ENCODE measurements at regions not wholly inside any gene's neighbourhood (a gene's known extent, or its start where the extent isn't known, plus 50 kb on each side); places are given as distances from the start of the nearest gene placed in this dataset.

DNA sequence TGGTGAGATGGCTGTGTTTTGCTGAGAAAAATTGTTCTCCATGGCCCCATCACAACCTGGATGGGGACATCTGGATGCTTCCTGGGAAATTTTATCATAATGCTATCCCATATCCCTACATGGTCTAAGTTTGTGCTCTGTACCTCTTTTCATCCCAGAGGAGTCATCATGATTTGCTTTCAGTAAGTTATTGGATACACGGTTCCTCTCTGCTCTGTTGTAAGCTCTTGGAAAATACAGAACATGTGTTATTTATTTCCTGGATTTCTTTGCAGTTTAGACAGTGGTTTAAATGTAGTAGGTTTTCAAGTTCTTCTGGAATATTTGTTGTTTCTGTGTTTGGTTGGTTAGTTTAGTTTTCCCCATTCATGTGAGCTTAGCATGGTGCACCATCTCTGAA, 129.2 kb upstream of the ECI2 start:
- TF ChIP-seq CTCF (IDR thresholded peaks at IDR 0.05) = no peak
- Mint-ChIP-seq H3K27me3 (ENCODE audit: low read depth) (peaks cover 3% of the 10 kb centered on the region), H3K36me3 (ENCODE audit: low read depth) (peaks cover 6% of the 10 kb centered on the region), H3K9me3 (ENCODE audit: low read depth) (peaks cover 14% of the 10 kb centered on the region), H3K4me3 (ENCODE audit: unreplicated experiment) (no peak overlapping the region), H3K4me1 (ENCODE audit: low read depth) (no peaks in the 10 kb centered on the region), H3K27ac (ENCODE audit: unreplicated experiment) (no peak overlapping the region)
- DNase-seq (ENCODE audit: low spot score) = no peak

DNA sequence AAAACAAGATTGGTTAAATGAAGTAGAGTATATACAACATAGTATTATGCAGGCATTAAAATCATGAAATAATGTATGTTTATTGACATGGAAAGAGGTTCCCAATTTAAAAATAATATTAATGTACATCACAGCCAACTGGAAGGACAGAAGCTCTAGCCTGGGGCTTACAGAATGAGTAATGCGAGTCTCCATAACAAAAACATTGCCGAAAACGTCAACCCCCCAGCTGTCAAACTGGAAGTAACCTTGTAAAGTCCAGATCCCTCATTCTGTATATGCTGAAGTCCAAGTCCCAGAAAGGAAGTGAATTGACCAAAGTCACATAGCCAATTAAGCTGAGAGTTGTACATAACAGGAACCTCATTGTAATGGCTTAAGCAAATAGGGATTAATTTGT, 128.7 kb upstream of the ECI2 start:
- DNase-seq (ENCODE audit: low spot score) = no peak
- Mint-ChIP-seq H3K4me1 (ENCODE audit: low read depth) (no peaks in the 10 kb centered on the region), H3K27me3 (ENCODE audit: low read depth) (peaks cover 3% of the 10 kb centered on the region), H3K9me3 (ENCODE audit: low read depth) (peaks cover 14% of the 10 kb centered on the region), H3K27ac (ENCODE audit: unreplicated experiment) (no peak overlapping the region), H3K4me3 (ENCODE audit: unreplicated experiment) (no peak overlapping the region), H3K36me3 (ENCODE audit: low read depth) (peaks cover 6% of the 10 kb centered on the region)
- TF ChIP-seq CTCF (IDR thresholded peaks at IDR 0.05) = no peak

- H3K4me1 Mint-ChIP-seq (ENCODE audit: low read depth) = no peaks in the 10 kb centered on the region
- peaks cover 7% of the 10 kb centered on the region for H3K9me3 Mint-ChIP-seq (ENCODE audit: low read depth)
- H3K4me3 Mint-ChIP-seq (ENCODE audit: unreplicated experiment) = no peak overlapping the region
- H3K36me3 Mint-ChIP-seq (ENCODE audit: low read depth) = peaks cover 5% of the 10 kb centered on the region
- no peak overlapping the region for H3K27ac Mint-ChIP-seq (ENCODE audit: unreplicated experiment)
- TF ChIP-seq CTCF (IDR thresholded peaks at IDR 0.05) = no peak
- peaks cover 3% of the 10 kb centered on the region for H3K27me3 Mint-ChIP-seq (ENCODE audit: low read depth)
- no peak for DNase-seq (ENCODE audit: low spot score)
Measured at GRCh38 chr6:4262526-4262925, 127.2 kb upstream of the ECI2 start.

GRCh38 chr6:4259391-4259790, 124.0 kb upstream of the ECI2 start:
- no peaks in the 10 kb centered on the region for H3K36me3 Mint-ChIP-seq (ENCODE audit: low read depth)
- TF ChIP-seq CTCF (IDR thresholded peaks at IDR 0.05) = no peak
- no peak for DNase-seq (ENCODE audit: low spot score)
- no peak overlapping the region for H3K27ac Mint-ChIP-seq (ENCODE audit: unreplicated experiment)
- no peak overlapping the region for H3K4me3 Mint-ChIP-seq (ENCODE audit: unreplicated experiment)
- H3K4me1 Mint-ChIP-seq (ENCODE audit: low read depth) = peaks cover under 1% of the 10 kb centered on the region
- no peaks in the 10 kb centered on the region for H3K9me3 Mint-ChIP-seq (ENCODE audit: low read depth)
- H3K27me3 Mint-ChIP-seq (ENCODE audit: low read depth) = no peaks in the 10 kb centered on the region

GRCh38 chr6:4258733-4259132, 123.4 kb upstream of the ECI2 start:
- H3K4me1 Mint-ChIP-seq (ENCODE audit: low read depth) = peaks cover 7% of the 10 kb centered on the region
- H3K36me3 Mint-ChIP-seq (ENCODE audit: low read depth) = no peaks in the 10 kb centered on the region
- DNase-seq (ENCODE audit: low spot score) = no peak
- no peak overlapping the region for H3K4me3 Mint-ChIP-seq (ENCODE audit: unreplicated experiment)
- no peaks in the 10 kb centered on the region for H3K9me3 Mint-ChIP-seq (ENCODE audit: low read depth)
- no peak for TF ChIP-seq CTCF (IDR thresholded peaks at IDR 0.05)
- H3K27me3 Mint-ChIP-seq (ENCODE audit: low read depth) = no peaks in the 10 kb centered on the region
- H3K27ac Mint-ChIP-seq (ENCODE audit: unreplicated experiment) = no peak overlapping the region

Data from chondrocyte (in vitro differentiated cells).